Activated B cell treated with CpG ODN at 0.5 μM for 24 hours (primary cell): ENCODE measurements at regions not wholly inside any gene's neighbourhood (a gene's known extent, or its start where the extent isn't known, plus 50 kb on each side); places are given as distances from the start of the nearest gene placed in this dataset.

Experiments
- ATAC-seq: fragments of 200-7000 bp; cut with Tn5 transposase; one replicate; pipeline ENCODE4 v1.10.0; 2021; ENCODE audit warnings: low read depth, mild to moderate bottlenecking, moderate library complexity
- CTCF ChIA-PET: fragments of 350-600 bp; sonication (Branson Sonifier 250); formaldehyde crosslinking; loops from one replicate; lab custom pipeline; 2021; ENCODE audit warnings: antibody characterized with exemption; lab: Charles Lee
- POLR2A ChIA-PET: fragments of 350-600 bp; sonication (Branson Sonifier 250); formaldehyde crosslinking; loops from one replicate; lab custom pipeline; 2021; ENCODE audit warnings: antibody characterized with exemption; lab: Charles Lee
- DNase-seq: peaks from one replicate; pipeline ENCODE4 v3.0.0; 2022
- H3K27ac Mint-ChIP-seq: one replicate; pipeline ENCODE4 v1.8.0; 2020; ENCODE audit warnings: mixed read lengths
- H3K27me3 Mint-ChIP-seq: one replicate; pipeline ENCODE4 v1.8.0; 2021; ENCODE audit warnings: mixed read lengths
- H3K36me3 Mint-ChIP-seq: one replicate; pipeline ENCODE4 v1.8.0; 2021; ENCODE audit warnings: low read depth, mixed read lengths
- H3K4me1 Mint-ChIP-seq: one replicate; pipeline ENCODE4 v1.8.0; 2021; ENCODE audit warnings: mixed read lengths
- H3K4me3 Mint-ChIP-seq: one replicate; pipeline ENCODE4 v1.8.0; 2020; ENCODE audit warnings: mild to moderate bottlenecking, mixed read lengths
- H3K9me3 Mint-ChIP-seq: one replicate; pipeline ENCODE4 v1.8.0; 2020; ENCODE audit warnings: mixed read lengths
- intact Hi-C: fragments of 100-400 bp; cut with micrococcal nuclease; formaldehyde crosslinking; loops from one replicate; pipeline ENCODE4 v1.15.1; 2024
- TF ChIP-seq, protein P1 (sequence below): fragments of 200-600 bp; IDR thresholded peaks from one replicate; pipeline ENCODE4 v1.8.0; 2022; ENCODE audit warnings: antibody characterized with exemption, mild to moderate bottlenecking

DNA sequence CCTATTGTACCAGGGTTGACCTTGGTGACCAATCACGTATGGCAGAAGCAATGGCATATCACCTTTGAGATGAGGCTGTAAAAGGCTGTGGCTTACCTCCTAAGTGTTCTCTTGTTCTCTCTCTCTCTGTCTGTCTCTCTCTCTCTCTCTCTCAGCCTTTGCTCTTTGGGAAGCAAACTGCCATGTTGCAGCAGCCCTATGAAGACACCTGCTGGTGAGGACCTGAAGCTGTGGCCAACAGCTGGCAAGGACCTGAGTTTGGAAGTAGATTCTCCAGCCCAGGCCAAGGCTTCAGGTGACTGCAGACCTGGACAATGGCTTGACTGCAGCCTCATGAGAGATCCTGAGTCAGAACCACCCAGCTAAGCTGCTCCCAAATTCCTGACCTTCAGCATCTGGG, 161.4 kb downstream of the GPAM start:
- Mint-ChIP-seq H3K9me3 (peaks cover 3% of the 10 kb centered on the region), H3K4me1 (no peaks in the 10 kb centered on the region), H3K4me3 (no peak overlapping the region), H3K36me3 (no peaks in the 10 kb centered on the region), H3K27me3 (no peaks in the 10 kb centered on the region), H3K27ac (no peak overlapping the region)
- POLR2A ChIA-PET = no interaction called here
- intact Hi-C loops = no loop called here
- no peak for ATAC-seq
- TF ChIP-seq, protein P1, sequence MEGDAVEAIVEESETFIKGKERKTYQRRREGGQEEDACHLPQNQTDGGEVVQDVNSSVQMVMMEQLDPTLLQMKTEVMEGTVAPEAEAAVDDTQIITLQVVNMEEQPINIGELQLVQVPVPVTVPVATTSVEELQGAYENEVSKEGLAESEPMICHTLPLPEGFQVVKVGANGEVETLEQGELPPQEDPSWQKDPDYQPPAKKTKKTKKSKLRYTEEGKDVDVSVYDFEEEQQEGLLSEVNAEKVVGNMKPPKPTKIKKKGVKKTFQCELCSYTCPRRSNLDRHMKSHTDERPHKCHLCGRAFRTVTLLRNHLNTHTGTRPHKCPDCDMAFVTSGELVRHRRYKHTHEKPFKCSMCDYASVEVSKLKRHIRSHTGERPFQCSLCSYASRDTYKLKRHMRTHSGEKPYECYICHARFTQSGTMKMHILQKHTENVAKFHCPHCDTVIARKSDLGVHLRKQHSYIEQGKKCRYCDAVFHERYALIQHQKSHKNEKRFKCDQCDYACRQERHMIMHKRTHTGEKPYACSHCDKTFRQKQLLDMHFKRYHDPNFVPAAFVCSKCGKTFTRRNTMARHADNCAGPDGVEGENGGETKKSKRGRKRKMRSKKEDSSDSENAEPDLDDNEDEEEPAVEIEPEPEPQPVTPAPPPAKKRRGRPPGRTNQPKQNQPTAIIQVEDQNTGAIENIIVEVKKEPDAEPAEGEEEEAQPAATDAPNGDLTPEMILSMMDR = no peak
- no peak for DNase-seq
- CTCF ChIA-PET = no interaction called here

DNA sequence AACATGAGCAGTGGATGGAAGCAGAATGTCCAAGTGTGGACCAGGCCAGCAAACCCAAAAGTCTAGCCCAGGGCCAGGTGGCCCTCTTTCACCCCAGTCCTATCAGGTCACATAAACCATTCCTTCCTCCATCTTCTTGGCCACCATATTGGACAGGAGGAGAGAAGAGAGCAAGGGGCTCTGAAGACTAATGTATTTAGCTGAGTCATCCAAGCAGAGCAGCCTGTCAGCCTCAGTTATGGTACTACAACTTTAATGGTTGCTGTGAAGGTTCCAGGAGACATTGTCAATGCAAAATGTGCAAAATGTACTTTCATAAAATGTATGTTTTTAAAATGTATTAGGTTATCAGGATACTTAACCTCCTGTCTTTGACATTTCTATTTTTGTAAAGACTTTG, 159.5 kb downstream of the GPAM start:
- H3K9me3 Mint-ChIP-seq = peaks cover under 1% of the 10 kb centered on the region
- ChIA-PET CTCF (no interaction called here), POLR2A (no interaction called here)
- no peaks in the 10 kb centered on the region for H3K27me3 Mint-ChIP-seq
- no peak overlapping the region for H3K4me3 Mint-ChIP-seq
- no peak for ATAC-seq
- H3K4me1 Mint-ChIP-seq = no peaks in the 10 kb centered on the region
- no peak overlapping the region for H3K27ac Mint-ChIP-seq
- TF ChIP-seq, protein P1 = no peak
- intact Hi-C loops = no loop called here
- no peaks in the 10 kb centered on the region for H3K36me3 Mint-ChIP-seq
- DNase-seq = no peak

DNA sequence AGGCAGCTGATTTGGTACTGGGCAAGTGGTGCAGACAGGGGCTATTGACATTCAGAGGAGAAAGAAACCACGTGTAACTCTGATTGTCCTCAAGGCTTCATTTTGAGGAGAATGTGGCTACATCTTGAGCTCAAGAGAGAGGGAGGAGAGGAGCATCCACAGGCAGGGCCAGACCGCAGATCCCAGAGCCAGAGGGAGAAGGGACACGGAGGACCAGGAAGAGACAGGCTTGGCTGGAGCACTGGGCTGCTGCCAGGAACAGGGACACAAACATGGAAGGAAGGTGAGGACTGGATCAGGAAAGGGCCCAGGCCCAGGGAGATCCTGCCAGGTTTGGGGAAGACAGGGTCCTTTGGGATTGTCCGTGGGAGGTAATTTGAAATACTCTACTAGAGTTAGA, 158.3 kb downstream of the GPAM start:
- TF ChIP-seq, protein P1 = no peak
- ChIA-PET CTCF (no interaction called here), POLR2A (no interaction called here)
- H3K4me1 Mint-ChIP-seq = no peaks in the 10 kb centered on the region
- H3K4me3 Mint-ChIP-seq = no peak overlapping the region
- no peak for DNase-seq
- H3K27ac Mint-ChIP-seq = no peak overlapping the region
- intact Hi-C loops = no loop called here
- H3K27me3 Mint-ChIP-seq = no peaks in the 10 kb centered on the region
- peaks cover 2% of the 10 kb centered on the region for H3K9me3 Mint-ChIP-seq
- H3K36me3 Mint-ChIP-seq = no peaks in the 10 kb centered on the region
- ATAC-seq = no peak

DNA sequence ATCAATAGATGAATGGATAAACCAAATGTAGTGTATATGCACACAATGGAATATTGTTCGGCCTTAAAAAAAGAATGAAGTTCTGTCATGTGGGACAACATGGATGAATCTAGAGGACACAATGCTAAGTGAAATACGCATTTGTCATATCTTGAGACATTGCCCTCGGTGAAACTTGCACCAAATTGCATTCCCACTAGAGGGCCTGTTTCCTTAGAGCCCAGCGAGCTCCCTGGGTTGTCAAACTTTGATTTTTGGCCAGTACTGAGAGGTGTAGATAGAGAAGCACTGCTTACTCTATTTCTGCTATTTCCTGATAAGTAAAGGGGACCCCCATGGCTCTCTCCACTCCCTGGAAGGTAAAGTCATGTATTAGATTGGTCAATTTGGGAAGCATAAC, 157.1 kb downstream of the GPAM start:
- intact Hi-C loops = no loop called here
- no peaks in the 10 kb centered on the region for H3K4me1 Mint-ChIP-seq
- ATAC-seq (no peak), DNase-seq (no peak)
- H3K27me3 Mint-ChIP-seq = no peaks in the 10 kb centered on the region
- POLR2A ChIA-PET = no interaction called here
- H3K36me3 Mint-ChIP-seq = no peaks in the 10 kb centered on the region
- H3K4me3 Mint-ChIP-seq = no peak overlapping the region
- TF ChIP-seq, protein P1 = no peak
- CTCF ChIA-PET = no interaction called here
- H3K9me3 Mint-ChIP-seq = peaks cover 5% of the 10 kb centered on the region
- H3K27ac Mint-ChIP-seq = no peak overlapping the region

DNA sequence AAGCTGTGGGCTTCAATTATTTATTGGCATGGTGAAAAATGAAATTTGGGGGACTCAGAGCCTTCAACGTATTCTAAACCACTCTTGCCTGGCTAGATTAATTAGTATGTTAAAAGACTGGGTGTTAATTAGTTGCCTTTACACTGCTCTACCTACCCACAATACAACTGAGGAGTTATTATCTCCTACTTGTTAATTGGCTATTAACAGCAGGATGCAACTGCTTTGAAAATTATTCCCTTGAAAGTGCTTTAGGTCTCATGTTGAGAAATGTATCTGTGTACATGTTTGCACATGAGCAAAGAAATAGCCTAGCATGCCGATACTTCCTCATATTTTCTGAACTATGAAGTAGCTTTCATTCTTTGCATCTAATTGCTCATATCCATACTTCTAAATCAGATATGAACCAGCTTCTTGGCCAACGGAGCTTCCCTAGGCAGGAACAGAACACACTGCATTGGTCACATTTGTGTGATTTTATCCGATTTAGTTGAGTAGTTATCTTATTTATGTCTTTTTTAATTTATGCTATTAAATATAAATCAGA, 155.8 kb downstream of the GPAM start:
- ChIA-PET CTCF (no interaction called here), POLR2A (no interaction called here)
- DNase-seq = no peak
- H3K27me3 Mint-ChIP-seq = no peaks in the 10 kb centered on the region
- no peaks in the 10 kb centered on the region for H3K4me1 Mint-ChIP-seq
- intact Hi-C loops = no loop called here
- H3K36me3 Mint-ChIP-seq = no peaks in the 10 kb centered on the region
- ATAC-seq = no peak
- H3K27ac Mint-ChIP-seq = no peak overlapping the region
- TF ChIP-seq, protein P1 = no peak
- H3K4me3 Mint-ChIP-seq = no peak overlapping the region
- H3K9me3 Mint-ChIP-seq = peaks cover 11% of the 10 kb centered on the region
